Common myeloid progenitor, CD34-positive (primary cell): ENCODE measurements at regions not wholly inside any gene's neighbourhood (a gene's known extent, or its start where the extent isn't known, plus 50 kb on each side); places are given as distances from the start of the nearest gene placed in this dataset.

Experiments
- CTCF ChIA-PET: fragments of 350-600 bp; sonication (Branson Sonifier 250); formaldehyde crosslinking; loops from one replicate; lab custom pipeline; 2021; ENCODE audit warnings: antibody characterized with exemption; lab: Charles Lee
- POLR2A ChIA-PET: fragments of 350-600 bp; sonication (Branson Sonifier 250); formaldehyde crosslinking; loops from one replicate; lab custom pipeline; 2021; ENCODE audit warnings: antibody characterized with exemption; lab: Charles Lee
- DNase-seq, 3 donors: peaks; one replicate each; pipeline versions ENCODE4 v3.0.0 to v3.0.0-alpha.2; 2013
- H3K27ac ChIP-seq, 2 experiments: 1 replicate in 1 of 2; 2 replicates in 1 of 2; pipeline ENCODE4 v1.7.0; 2013; ENCODE audit warnings: inconsistent platforms in 2 of 2, low read length in 2 of 2, mild to moderate bottlenecking in 2 of 2, low read depth in 1 of 2, moderate library complexity in 1 of 2; ENCODE audit not compliant: severe bottlenecking in 2 of 2, insufficient read depth in 1 of 2, poor library complexity in 1 of 2
- H3K27me3 ChIP-seq, 5 experiments: replicated peaks in 2 of 5; 1 replicate in 3 of 5; 2 replicates in 2 of 5; pipeline versions ENCODE4 v1.6.1 to v1.7.0; 2013; ENCODE audit warnings: low read length in 4 of 5, mild to moderate bottlenecking in 2 of 5, moderate library complexity in 2 of 5, inconsistent platforms in 1 of 5; ENCODE audit not compliant: insufficient read depth in 5 of 5, control insufficient read depth in 4 of 5
- H3K36me3 ChIP-seq, 4 experiments: 1 replicate in 2 of 4; 2 replicates in 2 of 4; pipeline versions ENCODE4 v1.6.1 to v1.7.0; 2013; ENCODE audit warnings: low read length in 3 of 4, control low read depth in 1 of 4, mild to moderate bottlenecking in 1 of 4; ENCODE audit not compliant: control insufficient read depth in 4 of 4, insufficient read depth in 4 of 4
- H3K4me1 ChIP-seq, 4 experiments: 1 replicate in 3 of 4; 2 replicates in 1 of 4; pipeline versions ENCODE4 v1.6.1 to v1.7.1; 2013; ENCODE audit warnings: low read length in 3 of 4, mild to moderate bottlenecking in 3 of 4, control low read depth in 1 of 4, inconsistent platforms in 1 of 4, moderate library complexity in 1 of 4; ENCODE audit not compliant: control insufficient read depth in 4 of 4, insufficient read depth in 4 of 4; ENCODE audit errors: control extremely low read depth in 1 of 4
- H3K4me3 ChIP-seq, 7 experiments: 1 replicate in 4 of 7; 2 replicates in 3 of 7; pipeline versions ENCODE4 v1.5.1 to v1.7.0; 2013; ENCODE audit warnings: mild to moderate bottlenecking in 7 of 7, low read length in 6 of 7, moderate library complexity in 6 of 7, inconsistent platforms in 2 of 7, low read depth in 2 of 7, control low read depth in 1 of 7; ENCODE audit not compliant: insufficient read depth in 4 of 7, control insufficient read depth in 1 of 7; ENCODE audit errors: extremely low read depth in 1 of 7
- H3K9me3 ChIP-seq, 5 experiments: 1 replicate in 4 of 5; 2 replicates in 1 of 5; pipeline versions ENCODE4 v1.6.1 to v1.7.1; 2013; ENCODE audit warnings: low read length in 4 of 5, mild to moderate bottlenecking in 2 of 5, inconsistent platforms in 1 of 5, low read depth in 1 of 5, moderate library complexity in 1 of 5; ENCODE audit not compliant: control insufficient read depth in 4 of 5, insufficient read depth in 2 of 5; ENCODE audit errors: control extremely low read depth in 1 of 5
- WGBS: methylation state at CpG from one replicate; pipeline ENCODE4 v1.1.5; 2013; ENCODE audit not compliant: insufficient coverage; 5-methylcytosine and 5-hydroxymethylcytosine counted together

GRCh38 chr2:234787114-234787513 lies 164.7 kb upstream of the SH3BP4 start:
- H3K4me3 ChIP-seq: no peak overlapping the region
- DNase-seq: no peak
- H3K27me3 ChIP-seq: no peaks in the 10 kb centered on the region
- H3K9me3 ChIP-seq: peaks cover 0 to 13% (median 3%) of the 10 kb centered on the region in 5 experiments
- H3K27ac ChIP-seq: no peak overlapping the region
- WGBS: 100% methylated on average over 4 of the region's 6 CpGs
- ChIA-PET CTCF (no interaction called here), POLR2A (no interaction called here)
- H3K4me1 ChIP-seq: peaks cover 0 to 13% (median 9%) of the 10 kb centered on the region in 4 experiments
- no peaks in the 10 kb centered on the region for H3K36me3 ChIP-seq

DNA sequence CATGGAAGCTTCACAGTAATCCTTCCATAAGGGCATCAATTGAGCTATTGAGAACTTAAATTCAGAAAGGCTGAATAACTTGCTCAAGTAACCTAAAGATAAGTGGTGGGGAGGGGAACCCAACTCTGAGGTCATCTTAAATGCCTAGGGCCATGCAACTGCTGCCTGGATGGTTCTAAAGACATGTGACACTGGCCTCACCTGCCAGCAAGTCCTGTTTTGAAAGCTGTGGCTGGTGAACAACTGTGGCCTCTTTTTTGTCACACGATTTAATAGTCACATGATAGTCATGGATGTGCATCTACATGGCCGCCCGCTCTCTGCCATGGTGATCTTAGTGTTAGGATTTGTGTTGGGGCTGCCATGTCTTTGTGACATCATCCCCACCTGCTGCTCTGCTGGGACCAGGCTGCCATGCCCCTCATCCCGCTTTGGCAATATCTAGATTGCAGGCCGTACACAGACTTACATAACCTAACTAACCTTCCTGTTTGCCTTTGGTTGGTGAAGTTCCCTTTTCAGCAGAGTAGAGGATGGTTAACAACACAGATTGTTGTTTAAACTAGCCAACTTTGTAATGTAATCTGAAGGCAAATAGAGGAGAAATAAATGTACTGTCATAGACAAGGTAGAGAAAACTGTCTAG lies 177.9 kb upstream of the SH3BP4 start:
- ChIA-PET CTCF (no interaction called here), POLR2A (no interaction called here)
- WGBS: no CpG with 5 or more reads among the region's 5 CpGs

DNA sequence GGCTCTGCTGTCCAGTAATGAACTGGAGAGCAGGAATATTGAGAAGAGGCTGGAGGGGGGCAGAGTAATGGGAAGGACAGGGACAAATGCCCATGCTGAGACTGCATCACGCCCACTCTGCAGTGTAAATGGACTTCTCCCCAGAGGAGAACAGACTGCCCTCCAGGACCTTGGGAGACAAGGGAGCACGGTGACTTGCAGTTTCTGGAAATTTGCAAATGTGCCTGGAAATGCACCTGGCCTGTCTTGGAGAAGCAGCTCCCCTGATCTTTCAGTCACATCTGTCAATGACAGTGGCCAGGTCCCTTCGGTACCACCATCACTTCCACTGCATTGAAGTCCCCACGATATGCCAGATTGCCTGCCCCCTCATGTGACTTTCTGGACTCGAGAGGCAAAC lies 178.7 kb upstream of the SH3BP4 start:
- WGBS: 96% methylated on average over 5 of the region's 5 CpGs
- H3K27me3 ChIP-seq: no peaks in the 10 kb centered on the region
- no peak overlapping the region for H3K27ac ChIP-seq
- no peaks in the 10 kb centered on the region for H3K36me3 ChIP-seq
- no peak for DNase-seq
- H3K4me1 ChIP-seq: no peaks in the 10 kb centered on the region
- peaks cover 0 to 5% (median 0%) of the 10 kb centered on the region in 5 experiments for H3K9me3 ChIP-seq
- CTCF ChIA-PET: no interaction called here
- POLR2A ChIA-PET: no interaction called here
- H3K4me3 ChIP-seq: no peak overlapping the region

More for the DNA sequence above, 177.9 kb upstream of the SH3BP4 start:
- no peaks in the 10 kb centered on the region for H3K36me3 ChIP-seq
- no peak overlapping the region for H3K4me3 ChIP-seq
- no peak for DNase-seq
- peaks cover 0 to 5% (median 0%) of the 10 kb centered on the region in 5 experiments for H3K9me3 ChIP-seq
- H3K4me1 ChIP-seq: no peaks in the 10 kb centered on the region
- H3K27ac ChIP-seq: no peak overlapping the region
- no peaks in the 10 kb centered on the region for H3K27me3 ChIP-seq

DNA sequence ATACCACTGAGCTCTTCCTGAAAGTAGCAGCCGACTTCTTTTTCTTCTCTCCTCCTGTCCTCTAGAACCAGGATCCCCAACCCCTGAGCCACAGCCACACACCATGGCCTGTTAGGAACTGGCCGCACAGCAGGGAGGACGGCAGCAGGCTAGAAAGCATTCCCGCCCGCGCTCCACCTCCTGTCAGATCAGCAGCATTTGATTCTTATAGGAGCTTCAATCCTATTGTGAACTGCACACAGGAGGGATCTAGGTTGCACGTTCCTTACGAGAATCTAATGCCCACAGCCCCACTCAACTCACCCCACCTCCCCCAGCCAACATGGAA lies 179.1 kb upstream of the SH3BP4 start:
- POLR2A ChIA-PET: no interaction called here
- 86% methylated on average over 8 of the region's 8 CpGs for WGBS
- no peaks in the 10 kb centered on the region for H3K36me3 ChIP-seq
- H3K4me3 ChIP-seq: no peak overlapping the region
- H3K9me3 ChIP-seq: peaks cover 0 to 5% (median 0%) of the 10 kb centered on the region in 5 experiments
- CTCF ChIA-PET: no interaction called here
- no peak for DNase-seq
- H3K4me1 ChIP-seq: no peaks in the 10 kb centered on the region
- no peak overlapping the region for H3K27ac ChIP-seq
- H3K27me3 ChIP-seq: no peaks in the 10 kb centered on the region

- Histone ChIP-seq H3K9me3 (peaks cover 0 to 5% (median 0%) of the 10 kb centered on the region in 5 experiments), H3K4me3 (no peak overlapping the region), H3K27me3 (no peaks in the 10 kb centered on the region), H3K36me3 (no peaks in the 10 kb centered on the region), H3K4me1 (no peaks in the 10 kb centered on the region), H3K27ac (no peak overlapping the region)
- WGBS: 89% methylated on average over 8 of the region's 11 CpGs
- POLR2A ChIA-PET: no interaction called here
- no peak for DNase-seq
- CTCF ChIA-PET: no interaction called here
Measured at GRCh38 chr2:234771980-234772732, 179.7 kb upstream of the SH3BP4 start.

- H3K4me1 ChIP-seq: no peaks in the 10 kb centered on the region
- no peaks in the 10 kb centered on the region for H3K27me3 ChIP-seq
- no peak overlapping the region for H3K27ac ChIP-seq
- ChIA-PET CTCF (no interaction called here), POLR2A (no interaction called here)
- DNase-seq: no peak
- H3K4me3 ChIP-seq: no peak overlapping the region
- H3K9me3 ChIP-seq: peaks cover 0 to 5% (median 0%) of the 10 kb centered on the region in 5 experiments
- WGBS: no CpG with 5 or more reads among the region's 2 CpGs
- H3K36me3 ChIP-seq: no peaks in the 10 kb centered on the region
Measured at GRCh38 chr2:234771176-234771575, 180.6 kb upstream of the SH3BP4 start.

DNA sequence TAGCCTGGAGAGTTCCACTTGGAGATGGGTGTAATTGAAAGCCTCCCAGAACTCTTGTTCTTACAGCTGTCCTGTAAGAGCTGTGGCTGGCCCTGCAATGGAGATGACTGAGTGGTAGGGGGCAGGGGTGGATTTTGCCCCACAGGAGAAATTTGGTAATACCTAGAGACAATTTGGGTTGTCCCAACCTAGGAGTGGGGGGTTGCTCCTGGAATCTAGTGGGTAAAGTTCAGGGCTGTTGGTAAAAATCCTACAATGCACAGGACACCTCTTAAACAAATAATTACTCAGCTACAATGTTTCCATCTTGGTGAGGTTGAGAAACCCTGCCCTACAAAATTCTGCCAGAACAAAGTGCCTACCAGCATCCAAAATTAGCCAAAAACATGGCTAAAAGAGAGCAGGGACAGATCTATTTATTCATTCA lies 181.1 kb upstream of the SH3BP4 start:
- H3K36me3 ChIP-seq: no peaks in the 10 kb centered on the region
- no peak overlapping the region for H3K27ac ChIP-seq
- no peak overlapping the region for H3K4me3 ChIP-seq
- no peak for DNase-seq
- H3K9me3 ChIP-seq: peaks cover 0 to 5% (median 0%) of the 10 kb centered on the region in 5 experiments
- no peaks in the 10 kb centered on the region for H3K27me3 ChIP-seq
- CTCF ChIA-PET: no interaction called here
- H3K4me1 ChIP-seq: no peaks in the 10 kb centered on the region
- POLR2A ChIA-PET: no interaction called here
